ENCODE measurements at regions not wholly inside any gene's neighbourhood (a gene's known extent, or its start where the extent isn't known, plus 50 kb on each side); places are given as distances from the start of the nearest gene placed in this dataset.

GRCh38 chr6:88477413-88477812 is 311.3 kb upstream of the CNR1 start:
- Histone ChIP-seq H3K36me3 (no peaks in the 10 kb centered on the region), H3K4me1 (peaks cover 0 to 10% (median 7%) of the 10 kb centered on the region in 10 experiments; a peak in 10 of 20 replicates), H3K4me3 (no peak overlapping the region), H3K27me3 (no peaks in the 10 kb centered on the region), H3K9me3 (replicated peaks in 1 of 11) (peaks cover 0 to 21% (median 10%) of the 10 kb centered on the region in 11 experiments; a peak in 12 of 22 replicates), H3K4me2 (no peak overlapping the region), H4K20me1 (no peaks in the 10 kb centered on the region), H3K9ac (no peak overlapping the region), H3K27ac (no peak overlapping the region)
- no peak for TF ChIP-seq Cebpa-rat (IDR thresholded peaks at IDR 0.05)

- no peak overlapping the region for H3K4me3 ChIP-seq
- peaks cover 0 to 21% (median 10%) of the 10 kb centered on the region in 11 experiments; a peak in 12 of 22 replicates for H3K9me3 ChIP-seq (replicated peaks in 1 of 11)
- H3K4me2 ChIP-seq = no peak overlapping the region
- no peaks in the 10 kb centered on the region for H3K36me3 ChIP-seq
- H3K27ac ChIP-seq = no peak overlapping the region
- H3K27me3 ChIP-seq = no peaks in the 10 kb centered on the region
- no peak for TF ChIP-seq Cebpa-rat (IDR thresholded peaks at IDR 0.05)
- no peaks in the 10 kb centered on the region for H4K20me1 ChIP-seq
- no peak overlapping the region for H3K9ac ChIP-seq
- no peaks in the 10 kb centered on the region; a peak in 2 of 20 replicates for H3K4me1 ChIP-seq
Observed at GRCh38 chr6:88476388-88476787, 310.2 kb upstream of the CNR1 start.

GRCh38 chr6:88474720-88475119 is 308.6 kb upstream of the CNR1 start:
- Histone ChIP-seq H3K4me2 (no peak overlapping the region), H3K4me1 (no peaks in the 10 kb centered on the region), H4K20me1 (no peaks in the 10 kb centered on the region), H3K9ac (no peak overlapping the region), H3K27me3 (no peaks in the 10 kb centered on the region), H3K9me3 (replicated peaks in 1 of 11) (peaks cover 0 to 21% (median 10%) of the 10 kb centered on the region in 11 experiments; a peak in 12 of 22 replicates), H3K4me3 (no peak overlapping the region), H3K27ac (no peak overlapping the region), H3K36me3 (no peaks in the 10 kb centered on the region)
- TF ChIP-seq Cebpa-rat (IDR thresholded peaks at IDR 0.05) = no peak

- no peaks in the 10 kb centered on the region for H3K4me1 ChIP-seq
- no peaks in the 10 kb centered on the region for H4K20me1 ChIP-seq
- no peak overlapping the region for H3K27ac ChIP-seq
- no peak for TF ChIP-seq Cebpa-rat (IDR thresholded peaks at IDR 0.05)
- H3K36me3 ChIP-seq = no peaks in the 10 kb centered on the region
- no peak overlapping the region for H3K9ac ChIP-seq
- H3K4me2 ChIP-seq = no peak overlapping the region
- no peaks in the 10 kb centered on the region for H3K27me3 ChIP-seq
- peaks cover 0 to 21% (median 10%) of the 10 kb centered on the region in 11 experiments; a peak in 12 of 22 replicates for H3K9me3 ChIP-seq (replicated peaks in 1 of 11)
- no peak overlapping the region for H3K4me3 ChIP-seq
Observed at GRCh38 chr6:88473589-88473988, 307.4 kb upstream of the CNR1 start.

- H3K9me3 ChIP-seq (replicated peaks in 1 of 11) = peaks cover 0 to 19% (median 10%) of the 10 kb centered on the region in 11 experiments; a peak in 12 of 22 replicates
- H3K36me3 ChIP-seq = no peaks in the 10 kb centered on the region
- no peak overlapping the region for H3K9ac ChIP-seq
- no peaks in the 10 kb centered on the region for H3K4me1 ChIP-seq
- H3K4me2 ChIP-seq = no peak overlapping the region; a peak in 1 of 22 replicates
- no peaks in the 10 kb centered on the region for H3K27me3 ChIP-seq
- H4K20me1 ChIP-seq = no peaks in the 10 kb centered on the region
- TF ChIP-seq Cebpa-rat (IDR thresholded peaks at IDR 0.05) = no peak
- H3K4me3 ChIP-seq = no peak overlapping the region
- no peak overlapping the region for H3K27ac ChIP-seq
Observed at GRCh38 chr6:88472851-88473525, 306.8 kb upstream of the CNR1 start.

GRCh38 chr6:88459643-88460042 is 293.5 kb upstream of the CNR1 start:
- Histone ChIP-seq H3K4me1 (no peaks in the 10 kb centered on the region), H3K4me2 (no peak overlapping the region)

GRCh38 chr6:88459189-88459588 is 293.0 kb upstream of the CNR1 start:
- Histone ChIP-seq H3K36me3 (no peaks in the 10 kb centered on the region), H3K9me3 (replicated peaks in 1 of 11) (no peaks in the 10 kb centered on the region), H4K20me1 (no peaks in the 10 kb centered on the region), H3K9ac (no peak overlapping the region), H3K4me3 (no peak overlapping the region), H3K27me3 (no peaks in the 10 kb centered on the region), H3K4me2 (no peak overlapping the region), H3K4me1 (no peaks in the 10 kb centered on the region), H3K27ac (no peak overlapping the region)
- no peak for TF ChIP-seq Cebpa-rat (IDR thresholded peaks at IDR 0.05)

More at GRCh38 chr6:88459643-88460042, 293.5 kb upstream of the CNR1 start:
- no peaks in the 10 kb centered on the region for H3K27me3 ChIP-seq
- no peak overlapping the region for H3K27ac ChIP-seq
- no peak for TF ChIP-seq Cebpa-rat (IDR thresholded peaks at IDR 0.05)
- no peaks in the 10 kb centered on the region for H3K36me3 ChIP-seq
- H3K9ac ChIP-seq = no peak overlapping the region
- no peaks in the 10 kb centered on the region for H3K9me3 ChIP-seq (replicated peaks in 1 of 11)
- H4K20me1 ChIP-seq = no peaks in the 10 kb centered on the region
- H3K4me3 ChIP-seq = no peak overlapping the region

GRCh38 chr6:88458662-88459061 is 292.5 kb upstream of the CNR1 start:
- Histone ChIP-seq H3K27me3 (no peaks in the 10 kb centered on the region), H4K20me1 (no peaks in the 10 kb centered on the region)
- TF ChIP-seq Cebpa-rat (IDR thresholded peaks at IDR 0.05) = no peak

GRCh38 chr6:88456221-88456859 is 290.2 kb upstream of the CNR1 start:
- no peak for TF ChIP-seq Cebpa-rat (IDR thresholded peaks at IDR 0.05)
- Histone ChIP-seq H3K36me3 (no peaks in the 10 kb centered on the region), H4K20me1 (no peaks in the 10 kb centered on the region), H3K9ac (no peak overlapping the region), H3K27me3 (no peaks in the 10 kb centered on the region), H3K4me2 (no peak overlapping the region), H3K27ac (no peak overlapping the region), H3K4me1 (no peaks in the 10 kb centered on the region), H3K4me3 (no peak overlapping the region), H3K9me3 (replicated peaks in 1 of 11) (no peaks in the 10 kb centered on the region)

More at GRCh38 chr6:88458662-88459061, 292.5 kb upstream of the CNR1 start:
- Histone ChIP-seq H3K4me3 (no peak overlapping the region), H3K27ac (no peak overlapping the region), H3K9ac (no peak overlapping the region), H3K36me3 (no peaks in the 10 kb centered on the region), H3K9me3 (replicated peaks in 1 of 11) (no peaks in the 10 kb centered on the region), H3K4me1 (no peaks in the 10 kb centered on the region), H3K4me2 (no peak overlapping the region)

- H3K4me1 ChIP-seq = no peaks in the 10 kb centered on the region
- H3K4me3 ChIP-seq = no peak overlapping the region
- H3K9me3 ChIP-seq (replicated peaks in 1 of 11) = no peaks in the 10 kb centered on the region
- H3K27me3 ChIP-seq = no peaks in the 10 kb centered on the region
- no peak overlapping the region for H3K9ac ChIP-seq
- H3K4me2 ChIP-seq = no peak overlapping the region
- H4K20me1 ChIP-seq = no peaks in the 10 kb centered on the region
- no peak for TF ChIP-seq Cebpa-rat (IDR thresholded peaks at IDR 0.05)
- H3K27ac ChIP-seq = no peak overlapping the region
- H3K36me3 ChIP-seq = no peaks in the 10 kb centered on the region
Observed at GRCh38 chr6:88455317-88455716, 289.2 kb upstream of the CNR1 start.

Data from BLaER1 treated with 17β-estradiol and CSF1 and Interleukin-3, amounts not matched to agents 10 nM and 100 nM (cell line).